CD4-positive, alpha-beta T cell (primary cell): ENCODE measurements at regions not wholly inside any gene's neighbourhood (a gene's known extent, or its start where the extent isn't known, plus 50 kb on each side); places are given as distances from the start of the nearest gene placed in this dataset.

ENCODE experiments used
- ATAC-seq: fragments of 200-7000 bp; cut with Tn5 transposase; one replicate; pipeline ENCODE4 v1.10.0; 2022; ENCODE audit warnings: mild to moderate bottlenecking; ENCODE audit not compliant: poor library complexity
- CTCF ChIA-PET: fragments of 350-600 bp; sonication (Branson Sonifier 250); formaldehyde crosslinking; loops from one replicate; lab custom pipeline; 2021; ENCODE audit warnings: antibody characterized with exemption, inconsistent platforms; lab: Charles Lee
- POLR2A ChIA-PET: fragments of 350-600 bp; sonication (Branson Sonifier 250); formaldehyde crosslinking; loops from one replicate; lab custom pipeline; 2021; ENCODE audit warnings: antibody characterized with exemption, inconsistent platforms; lab: Charles Lee
- DNase-seq, 14 experiments: peaks; one replicate each; pipeline ENCODE4 v3.0.0-alpha.2; 2013 to 2020; ENCODE audit warnings: mixed read lengths in 2 of 14
- H3K27ac ChIP-seq, 2 donors: one replicate each; pipeline versions ENCODE4 v1.5.1 to v1.7.0; 2013; ENCODE audit warnings: low read length in 2 of 2, low read depth in 1 of 2, mild to moderate bottlenecking in 1 of 2
- H3K27me3 ChIP-seq, 2 experiments: 1 replicate in 1 of 2; 2 replicates in 1 of 2; pipeline versions ENCODE4 v1.6.1 to v1.7.0; 2013; ENCODE audit warnings: low read length in 2 of 2, control low read depth in 1 of 2, mild to moderate bottlenecking in 1 of 2, moderate library complexity in 1 of 2; ENCODE audit not compliant: insufficient read depth in 2 of 2, control insufficient read depth in 1 of 2
- H3K36me3 ChIP-seq: one replicate; pipeline ENCODE4 v1.6.1; 2013; ENCODE audit warnings: low read length, control low read depth; ENCODE audit not compliant: insufficient read depth
- H3K4me1 ChIP-seq: one replicate; pipeline ENCODE4 v1.6.1; 2013; ENCODE audit warnings: low read length, control low read depth; ENCODE audit not compliant: insufficient read depth
- H3K4me3 ChIP-seq: one replicate; pipeline ENCODE4 v1.5.1; 2013; ENCODE audit warnings: mild to moderate bottlenecking, low read length, moderate library complexity
- H3K9me3 ChIP-seq, 2 experiments: 1 replicate in 1 of 2; 2 replicates in 1 of 2; pipeline versions ENCODE4 v1.6.1 to v1.7.0; 2013; ENCODE audit warnings: low read length in 2 of 2, mild to moderate bottlenecking in 2 of 2, control low read depth in 1 of 2, moderate library complexity in 1 of 2; ENCODE audit not compliant: control insufficient read depth in 1 of 2, insufficient read depth in 1 of 2
- H3K27ac Mint-ChIP-seq: one replicate; pipeline ENCODE4 v1.8.0; 2020; ENCODE audit warnings: mixed read lengths
- H3K27me3 Mint-ChIP-seq: one replicate; pipeline ENCODE4 v1.8.0; 2021; ENCODE audit warnings: mixed read lengths
- H3K36me3 Mint-ChIP-seq: one replicate; pipeline ENCODE4 v1.8.0; 2021; ENCODE audit warnings: low read depth, mixed read lengths
- H3K4me1 Mint-ChIP-seq: one replicate; pipeline ENCODE4 v1.8.0; 2021; ENCODE audit warnings: low read depth, mixed read lengths
- H3K4me3 Mint-ChIP-seq: one replicate; pipeline ENCODE4 v1.8.0; 2020; ENCODE audit warnings: mild to moderate bottlenecking, mixed read lengths
- H3K9me3 Mint-ChIP-seq: one replicate; pipeline ENCODE4 v1.8.0; 2020; ENCODE audit warnings: mixed read lengths
- CTCF ChIP-seq: fragments of 200-600 bp; IDR thresholded peaks from one replicate; pipeline ENCODE4 v1.8.0; 2022; ENCODE audit warnings: antibody characterized with exemption, mild to moderate bottlenecking
- intact Hi-C, 2 experiments: fragments of 100-400 bp; cut with DNase I in 1 of 2; cut with micrococcal nuclease in 1 of 2; formaldehyde crosslinking; loops; one replicate each; pipeline versions ENCODE4 v1.15.1 to v1.9.0; 2023 to 2025; cut with DNase I, micrococcal nuclease

GRCh38 chr11:50267851-50268250 lies 235.2 kb downstream of the OR4C45 start:
- DNase-seq (no peak), ATAC-seq (no peak)
- no peaks in the 10 kb centered on the region for H3K36me3 Mint-ChIP-seq
- TF ChIP-seq CTCF = no peak
- peaks cover 0 to 26% of the 10 kb centered on the region in 2 experiments for H3K9me3 ChIP-seq
- H3K9me3 Mint-ChIP-seq = peaks cover 18% of the 10 kb centered on the region
- H3K4me1 Mint-ChIP-seq = no peaks in the 10 kb centered on the region
- H3K36me3 ChIP-seq = no peaks in the 10 kb centered on the region
- POLR2A ChIA-PET = no interaction called here
- no peak overlapping the region for H3K27ac Mint-ChIP-seq
- H3K27ac ChIP-seq = no peak overlapping the region
- no peaks in the 10 kb centered on the region for H3K27me3 Mint-ChIP-seq
- no peaks in the 10 kb centered on the region for H3K4me1 ChIP-seq
- no peaks in the 10 kb centered on the region for H3K27me3 ChIP-seq
- no peak overlapping the region for H3K4me3 Mint-ChIP-seq
- no peak overlapping the region for H3K4me3 ChIP-seq
- intact Hi-C loops = no loop called here
- CTCF ChIA-PET = no interaction called here

GRCh38 chr11:50275133-50275532 lies 242.5 kb downstream of the OR4C45 start:
- CTCF ChIA-PET = no interaction called here
- Mint-ChIP-seq H3K4me1 (no peaks in the 10 kb centered on the region), H3K36me3 (no peaks in the 10 kb centered on the region), H3K9me3 (peaks cover 18% of the 10 kb centered on the region), H3K27me3 (no peaks in the 10 kb centered on the region), H3K27ac (no peak overlapping the region), H3K4me3 (no peak overlapping the region)
- Histone ChIP-seq H3K9me3 (peaks cover 0 to 32% of the 10 kb centered on the region in 2 experiments), H3K36me3 (no peaks in the 10 kb centered on the region), H3K4me1 (no peaks in the 10 kb centered on the region), H3K4me3 (no peak overlapping the region), H3K27me3 (no peaks in the 10 kb centered on the region), H3K27ac (no peak overlapping the region)
- intact Hi-C loops = no loop called here
- POLR2A ChIA-PET = no interaction called here
- ATAC-seq (no peak), DNase-seq (no peak)
- TF ChIP-seq CTCF = no peak

GRCh38 chr11:50278756-50279155 lies 246.1 kb downstream of the OR4C45 start:
- DNase-seq (no peak), ATAC-seq (no peak)
- Mint-ChIP-seq H3K4me1 (no peaks in the 10 kb centered on the region), H3K27me3 (no peaks in the 10 kb centered on the region), H3K4me3 (no peak overlapping the region), H3K36me3 (no peaks in the 10 kb centered on the region), H3K27ac (no peak overlapping the region), H3K9me3 (peaks cover 27% of the 10 kb centered on the region)
- Histone ChIP-seq H3K27me3 (no peaks in the 10 kb centered on the region), H3K36me3 (no peaks in the 10 kb centered on the region), H3K9me3 (peaks cover 0 to 30% of the 10 kb centered on the region in 2 experiments), H3K27ac (no peak overlapping the region), H3K4me1 (no peaks in the 10 kb centered on the region), H3K4me3 (no peak overlapping the region)
- intact Hi-C loops = no loop called here
- TF ChIP-seq CTCF = no peak
- POLR2A ChIA-PET = no interaction called here
- CTCF ChIA-PET = no interaction called here
